K562 (cell line): ENCODE measurements at regions not wholly inside any gene's neighbourhood (a gene's known extent, or its start where the extent isn't known, plus 50 kb on each side); places are given as distances from the start of the nearest gene placed in this dataset.

Experiments
- CTCF ChIP-seq, 3 experiments: IDR thresholded peaks in 2 of 3; conservative IDR thresholded peaks in 1 of 3; 2 replicates each; pipeline ENCODE4 v1.5.1; 2011 to 2012; ENCODE audit warnings: low read length in 3 of 3, mild to moderate bottlenecking in 3 of 3, control low read depth in 2 of 3, improper control_type of control experiment in 1 of 3, inconsistent platforms in 1 of 3, low read depth in 1 of 3, mixed read lengths in 1 of 3, moderate library complexity in 1 of 3; ENCODE audit not compliant: insufficient read depth in 2 of 3
- ELK3 ChIP-seq: fragments of 450-650 bp; formaldehyde crosslinking; IDR thresholded peaks from 2 replicates; pipeline ENCODE4 v1.4.0; 2020; ENCODE audit warnings: mild to moderate bottlenecking
- FOXP4 ChIP-seq: sonication (generic); formaldehyde crosslinking; IDR thresholded peaks from 2 replicates; pipeline ENCODE4 v1.8.0; 2022; ENCODE audit warnings: mild to moderate bottlenecking, missing genetic modification reagents, borderline replicate concordance
- HCFC1 ChIP-seq: IDR thresholded peaks from 2 replicates; pipeline ENCODE4 v1.6.1; 2012; ENCODE audit warnings: low read depth, low read length, improper control_type of control experiment
- REST ChIP-seq, 2 experiments: fragments of 450-650 bp; formaldehyde crosslinking in 1 of 2; IDR thresholded peaks; 2 replicates each; pipeline versions ENCODE4 v1.4.0 to v1.6.1; 2014 to 2020; ENCODE audit warnings: mild to moderate bottlenecking in 2 of 2, borderline replicate concordance in 1 of 2, low read depth in 1 of 2
- TEAD1 ChIP-seq, 2 experiments: fragments of 450-650 bp in 1 of 2; sonication (generic) in 1 of 2; formaldehyde crosslinking; IDR thresholded peaks; 2 replicates each; pipeline versions ENCODE4 v1.4.0 to v1.8.0; 2020 to 2022; ENCODE audit warnings: mild to moderate bottlenecking in 2 of 2, missing genetic modification reagents in 1 of 2
- ZBED1 ChIP-seq: IDR thresholded peaks from 2 replicates; pipeline ENCODE4 v1.6.1; 2014
- ZNF740 ChIP-seq, 3 experiments: fragments of 200-800 bp in 1 of 3; sonication (Bioruptor generic) in 1 of 3; sonication (generic) in 1 of 3; formaldehyde crosslinking in 1 of 3; IDR thresholded peaks; 2 replicates each; pipeline versions ENCODE4 v1.6.1 to v1.8.0; 2016 to 2022; ENCODE audit warnings: mild to moderate bottlenecking in 2 of 3, missing compliant biosample characterization in 2 of 3, missing genetic modification characterization in 2 of 3, missing genetic modification reagents in 1 of 3

- TF ChIP-seq HCFC1 (no peak), REST (IDR thresholded peaks at IDR 0.05; ENCODE audit: borderline replicate concordance) (no peak), REST (CRISPR knock-in tag; IDR thresholded peaks at IDR 0.05; ENCODE audit: low read depth) (no peak), ELK3 (CRISPR knock-in tag) (no peak), ZBED1 (no peak), TEAD1 (CRISPR knock-in tag; IDR thresholded peaks at IDR 0.05) (no peak), CTCF (IDR thresholded peaks at IDR 0.05 in 2 of 3, conservative IDR thresholded peaks at IDR 0.05 in 1 of 3; ENCODE audit: insufficient read depth in 2 of 3, low read depth in 1 of 3, low read length in 3 of 3) (no peak), ZNF740 (CRISPR knock-in tag; IDR thresholded peaks at IDR 0.05) (no peak), ZNF740 (tag; IDR thresholded peaks at IDR 0.05) (no peak), FOXP4 (CRISPR knock-in tag) (no peak)
Measured at GRCh38 chr12:86838260-86838659, 582.1 kb upstream of the MGAT4C start.
